Thoracic aorta (tissue), 2 donors: ENCODE measurements at regions not wholly inside any gene's neighbourhood (a gene's known extent, or its start where the extent isn't known, plus 50 kb on each side); places are given as distances from the start of the nearest gene placed in this dataset.

Source experiments
- ATAC-seq: fragments of 150-250 bp; one replicate; pipeline ENCODE4 v1.8.0; 2017; ENCODE audit warnings: low read depth; ENCODE audit not compliant: insufficient number of reproducible peaks, low FRiP score
- DNase-seq: peaks from one replicate; pipeline ENCODE4 v3.0.0-alpha.2; 2020; ENCODE audit warnings: low spot score
- H3K27ac ChIP-seq, 2 donors: fragments of 200-600 bp; sonication (generic); 1 replicate in 1 of 2; 2 replicates in 1 of 2; pipeline ENCODE4 v1.5.1; 2016; ENCODE audit warnings: mild to moderate bottlenecking in 2 of 2, moderate library complexity in 2 of 2
- H3K27me3 ChIP-seq: fragments of 200-600 bp; sonication (generic); replicated peaks from 2 replicates; pipeline ENCODE4 v1.6.0; 2016; ENCODE audit warnings: mild to moderate bottlenecking; ENCODE audit not compliant: insufficient read depth
- H3K36me3 ChIP-seq: fragments of 200-600 bp; sonication (generic); one replicate; pipeline ENCODE4 v1.5.1; 2016
- H3K4me1 ChIP-seq, 2 donors: fragments of 200-600 bp; sonication (generic); 1 replicate in 1 of 2; 2 replicates in 1 of 2; pipeline versions ENCODE4 v1.5.1 to v1.6.0; 2016; ENCODE audit warnings: low read depth in 2 of 2, mild to moderate bottlenecking in 1 of 2; ENCODE audit not compliant: control insufficient read depth in 1 of 2
- H3K4me3 ChIP-seq: fragments of 200-600 bp; sonication (generic); 2 replicates; pipeline ENCODE4 v1.5.1; 2016; ENCODE audit warnings: mild to moderate bottlenecking
- H3K9me3 ChIP-seq: fragments of 200-600 bp; sonication (generic); 2 replicates; pipeline ENCODE4 v1.5.1; 2016
- TF ChIP-seq, protein P1 (sequence below): fragments of 200-600 bp; sonication (generic); IDR thresholded peaks from one replicate; pipeline ENCODE4 v1.5.1; 2019; ENCODE audit warnings: antibody characterized with exemption

DNA sequence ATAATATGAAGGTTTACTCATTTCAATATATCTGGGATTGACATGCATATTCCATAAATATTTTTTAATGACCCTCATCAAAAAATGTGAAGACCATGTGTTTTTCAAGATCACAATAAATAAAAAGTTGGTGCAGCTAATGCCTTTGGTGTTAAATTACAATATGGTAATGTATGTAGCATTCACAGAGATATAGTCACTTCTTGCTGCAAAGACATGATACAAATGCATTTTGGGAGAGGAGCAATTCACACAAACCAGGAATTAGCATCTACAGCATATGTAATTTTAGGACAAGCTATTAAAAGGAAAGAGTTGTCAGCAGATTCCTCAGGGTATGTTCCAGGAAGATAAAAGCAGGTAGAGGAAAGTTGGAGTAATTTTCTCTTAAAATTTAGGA is 734.5 kb upstream of the HTR2C start:
- no peaks in the 10 kb centered on the region for H3K4me1 ChIP-seq
- H3K27ac ChIP-seq = no peak overlapping the region
- no peak overlapping the region for H3K4me3 ChIP-seq
- TF ChIP-seq, protein P1, sequence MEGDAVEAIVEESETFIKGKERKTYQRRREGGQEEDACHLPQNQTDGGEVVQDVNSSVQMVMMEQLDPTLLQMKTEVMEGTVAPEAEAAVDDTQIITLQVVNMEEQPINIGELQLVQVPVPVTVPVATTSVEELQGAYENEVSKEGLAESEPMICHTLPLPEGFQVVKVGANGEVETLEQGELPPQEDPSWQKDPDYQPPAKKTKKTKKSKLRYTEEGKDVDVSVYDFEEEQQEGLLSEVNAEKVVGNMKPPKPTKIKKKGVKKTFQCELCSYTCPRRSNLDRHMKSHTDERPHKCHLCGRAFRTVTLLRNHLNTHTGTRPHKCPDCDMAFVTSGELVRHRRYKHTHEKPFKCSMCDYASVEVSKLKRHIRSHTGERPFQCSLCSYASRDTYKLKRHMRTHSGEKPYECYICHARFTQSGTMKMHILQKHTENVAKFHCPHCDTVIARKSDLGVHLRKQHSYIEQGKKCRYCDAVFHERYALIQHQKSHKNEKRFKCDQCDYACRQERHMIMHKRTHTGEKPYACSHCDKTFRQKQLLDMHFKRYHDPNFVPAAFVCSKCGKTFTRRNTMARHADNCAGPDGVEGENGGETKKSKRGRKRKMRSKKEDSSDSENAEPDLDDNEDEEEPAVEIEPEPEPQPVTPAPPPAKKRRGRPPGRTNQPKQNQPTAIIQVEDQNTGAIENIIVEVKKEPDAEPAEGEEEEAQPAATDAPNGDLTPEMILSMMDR = no peak
- H3K27me3 ChIP-seq = no peaks in the 10 kb centered on the region
- no peaks in the 10 kb centered on the region for H3K36me3 ChIP-seq
- ATAC-seq (no peak), DNase-seq (no peak)
- no peaks in the 10 kb centered on the region for H3K9me3 ChIP-seq

DNA sequence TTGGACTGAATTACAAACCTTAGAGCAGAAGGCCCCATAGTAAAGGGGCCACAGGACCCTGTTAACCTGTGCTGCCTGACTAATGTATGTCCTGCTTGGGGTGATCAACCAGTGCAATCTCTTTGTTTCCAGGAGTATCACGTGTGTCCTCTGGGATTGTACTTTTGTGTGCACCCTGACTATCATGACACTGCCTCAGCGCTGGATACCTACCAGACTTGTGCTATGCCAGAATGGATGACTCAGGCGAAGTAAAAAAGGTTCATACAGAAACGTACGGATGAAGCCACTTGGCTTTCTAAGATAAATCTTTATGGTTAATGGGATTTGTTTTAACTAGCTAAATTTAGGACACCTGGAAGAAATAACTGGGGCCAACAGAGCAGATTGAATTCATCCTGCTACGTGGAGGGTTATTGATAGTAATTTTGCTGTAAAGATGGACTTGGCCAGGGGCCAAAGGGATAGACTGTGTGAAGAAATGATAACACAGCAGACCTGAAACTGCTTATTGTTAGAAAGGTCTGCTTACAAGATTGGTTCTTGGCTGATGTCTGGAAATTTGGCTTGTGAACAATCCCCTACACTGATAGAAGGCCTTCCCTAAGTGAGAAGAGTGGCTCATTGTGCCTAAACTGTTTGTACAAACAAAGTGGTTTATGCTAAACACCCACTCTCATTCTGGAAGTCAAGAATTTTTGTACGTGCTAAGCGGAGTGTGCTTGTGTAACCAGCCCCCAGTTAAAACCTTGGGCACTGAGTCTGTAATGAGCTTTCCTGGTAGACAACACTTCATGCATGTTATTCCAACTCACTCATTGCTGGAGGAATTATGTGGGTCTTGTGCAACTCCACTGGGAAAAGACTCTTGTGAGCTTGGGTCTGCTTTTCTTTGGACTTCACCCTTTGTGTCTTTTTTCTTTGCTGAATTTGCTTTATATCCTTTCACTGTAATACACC is 750.5 kb upstream of the HTR2C start:
- Histone ChIP-seq H3K4me3 (no peak overlapping the region), H3K27me3 (no peaks in the 10 kb centered on the region), H3K4me1 (no peaks in the 10 kb centered on the region), H3K27ac (no peak overlapping the region), H3K36me3 (no peaks in the 10 kb centered on the region), H3K9me3 (no peaks in the 10 kb centered on the region)
- TF ChIP-seq, protein P1 = no peak
- DNase-seq (no peak), ATAC-seq (no peak)

DNA sequence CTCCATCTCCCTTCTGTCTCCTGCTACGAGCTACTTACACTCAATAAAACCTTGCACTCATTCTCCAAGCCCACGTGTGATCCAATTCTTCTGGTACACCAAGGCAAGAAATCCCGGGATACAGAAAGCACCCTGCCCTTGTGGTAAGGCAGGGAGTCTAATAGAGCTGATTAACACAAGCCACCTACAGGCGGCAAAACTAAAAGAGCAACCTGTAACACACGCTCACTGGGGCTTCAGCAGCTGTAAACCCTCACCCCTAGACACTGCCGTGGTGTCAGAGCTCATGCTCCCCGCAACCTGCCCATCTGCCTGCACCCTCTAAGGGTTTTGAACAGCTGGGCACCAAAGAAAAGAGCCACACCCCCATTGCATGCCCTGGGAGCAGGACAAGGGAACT is 755.4 kb upstream of the HTR2C start:
- TF ChIP-seq, protein P1 = no peak
- DNase-seq (no peak), ATAC-seq (no peak)
- Histone ChIP-seq H3K27ac (no peak overlapping the region), H3K9me3 (no peaks in the 10 kb centered on the region), H3K4me1 (no peaks in the 10 kb centered on the region), H3K27me3 (no peaks in the 10 kb centered on the region), H3K4me3 (no peak overlapping the region), H3K36me3 (no peaks in the 10 kb centered on the region)

DNA sequence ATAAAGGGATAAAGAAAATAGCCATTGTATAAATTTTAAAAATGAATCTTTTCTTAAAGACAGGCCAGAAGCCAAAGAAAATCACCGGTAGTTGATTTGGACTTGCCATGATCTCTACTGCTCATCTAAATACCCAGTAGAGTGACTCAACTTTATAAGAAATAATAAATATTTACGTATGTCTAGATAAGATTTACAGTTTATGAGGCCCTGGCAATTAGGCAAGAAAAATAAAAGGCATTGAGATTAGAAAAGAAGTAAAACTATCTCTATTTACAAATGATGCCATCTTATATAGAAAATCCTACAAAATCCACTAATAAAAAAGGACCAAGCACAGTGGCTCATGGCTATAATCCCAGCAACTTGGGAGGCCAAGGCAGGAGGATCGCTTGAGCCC is 765.5 kb upstream of the HTR2C start:
- TF ChIP-seq, protein P1 = no peak
- no peaks in the 10 kb centered on the region for H3K4me1 ChIP-seq
- DNase-seq (no peak), ATAC-seq (no peak)
- H3K9me3 ChIP-seq = no peaks in the 10 kb centered on the region
- H3K27ac ChIP-seq = no peak overlapping the region
- H3K4me3 ChIP-seq = no peak overlapping the region
- no peaks in the 10 kb centered on the region for H3K27me3 ChIP-seq
- H3K36me3 ChIP-seq = no peaks in the 10 kb centered on the region

DNA sequence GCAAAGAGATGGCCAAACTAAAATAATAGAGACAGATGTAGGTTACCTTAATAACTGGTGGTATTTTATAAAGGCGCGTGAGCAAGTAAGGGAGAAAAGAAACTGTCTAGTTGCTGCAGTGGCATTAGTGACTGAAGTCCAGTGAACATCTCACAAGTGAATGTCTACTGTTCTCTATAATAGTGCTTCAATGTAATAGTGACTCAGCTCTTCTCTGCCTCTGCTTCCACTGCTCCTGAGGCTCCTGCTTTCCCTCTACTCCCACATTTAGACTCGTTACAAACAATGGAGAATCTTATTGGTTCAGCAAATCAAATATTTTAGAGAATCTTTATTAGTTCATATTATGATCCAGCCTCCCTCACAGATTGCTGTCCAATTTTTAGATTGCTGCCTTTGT is 779.1 kb upstream of the HTR2C start:
- no peak for DNase-seq
- H3K4me3 ChIP-seq = no peak overlapping the region
- no peaks in the 10 kb centered on the region for H3K27me3 ChIP-seq
- TF ChIP-seq, protein P1 = no peak
- no peak overlapping the region for H3K27ac ChIP-seq
- no peaks in the 10 kb centered on the region for H3K36me3 ChIP-seq
- H3K9me3 ChIP-seq = no peaks in the 10 kb centered on the region
- ATAC-seq = no peak
- no peaks in the 10 kb centered on the region for H3K4me1 ChIP-seq
